ENCODE measurements at regions not wholly inside any gene's neighbourhood (a gene's known extent, or its start where the extent isn't known, plus 50 kb on each side); places are given as distances from the start of the nearest gene placed in this dataset.

DNA sequence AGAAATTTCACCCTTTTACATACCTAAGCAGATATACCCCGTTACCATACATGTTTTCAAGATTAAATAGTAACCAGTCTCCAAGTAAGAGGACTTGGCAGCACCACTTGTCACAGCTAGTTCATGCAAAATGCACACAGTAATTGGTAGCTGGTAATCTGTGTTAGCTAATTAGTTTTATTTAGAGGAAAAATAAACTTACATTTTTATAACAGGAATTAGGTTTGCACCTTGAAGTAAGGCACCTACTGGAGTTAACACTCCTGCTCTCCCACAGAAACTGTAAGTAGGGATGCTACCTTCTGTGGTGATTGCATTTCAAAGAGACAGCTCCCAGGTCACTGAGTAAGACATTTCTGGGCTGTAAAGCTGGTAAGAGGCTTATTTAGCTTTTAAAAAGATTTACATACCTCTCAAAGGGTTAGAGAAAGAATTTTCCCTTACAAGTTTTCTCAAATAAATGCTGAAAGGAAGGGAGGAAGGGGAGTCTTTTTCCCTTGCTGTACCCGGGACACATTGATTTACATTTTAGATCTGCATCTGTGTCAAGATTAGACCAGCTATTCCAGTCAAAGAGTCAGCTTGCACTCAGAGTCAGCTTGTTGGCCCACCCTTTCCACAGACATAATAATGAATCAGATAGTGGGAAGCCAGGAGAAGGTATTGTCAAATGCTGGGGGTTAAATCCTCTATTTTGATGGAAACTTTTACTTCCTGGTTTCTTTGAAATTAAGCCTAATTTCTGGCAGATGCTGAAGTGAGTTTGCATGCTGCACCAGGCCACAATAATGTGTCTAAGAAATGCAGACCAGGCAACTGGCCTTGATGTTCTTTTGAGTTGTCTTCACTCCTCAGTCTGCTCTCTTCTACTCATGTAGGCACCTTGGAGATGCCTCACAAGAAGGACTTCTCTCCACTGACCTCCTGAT, 77.6 kb upstream of the CHD2 start:
- Histone ChIP-seq H3K14ac (ENCODE audit: insufficient read length) (no peak overlapping the region), H4K5ac (ENCODE audit: insufficient read length, low read depth, low read length) (no peak overlapping the region), H3K4me3 (ENCODE audit: extremely low read depth in 1 of 4, insufficient read depth in 2 of 4, low read depth in 3 of 4, low read length in 4 of 4) (peak overlapping the region in 1 of 4 experiments; percentile 19; a peak in 1 of 8 replicates), H2BK20ac (ENCODE audit: low read length) (peak overlapping the region; percentile 28; the same call in 1 of the 2 replicates), H3K27me3 (replicated peaks in 1 of 4; ENCODE audit: control insufficient read depth in 3 of 4, extremely low read depth in 1 of 4, insufficient read depth in 3 of 4, low read length in 3 of 4) (peaks cover 0 to 2% (median 0%) of the 10 kb centered on the region in 4 experiments; a peak in 1 of 7 replicates), H3K4me2 (ENCODE audit: insufficient read depth in 1 of 2, low read depth in 2 of 2, low read length in 2 of 2) (peak overlapping the region; percentile 44 to 74), H2AFZ (ENCODE audit: low read length) (no peak overlapping the region), H2BK120ac (replicated peaks; ENCODE audit: low read depth, low read length) (no peak overlapping the region), H2BK15ac (ENCODE audit: low read length) (peak overlapping the region; percentile 88), H2BK12ac (ENCODE audit: low read depth, low read length) (peak overlapping the region; percentile 7; the same call in 1 of the 2 replicates), H4K20me1 (replicated peaks in 1 of 2; ENCODE audit: control insufficient read depth in 1 of 2, insufficient read depth in 2 of 2, low read length in 2 of 2) (no peaks in the 10 kb centered on the region), H4K8ac (ENCODE audit: extremely low read depth, insufficient read depth, low read length) (no peak overlapping the region), H3K4ac (replicated peaks; ENCODE audit: insufficient read length, low read depth, low read length) (no peak overlapping the region), H3K23ac (ENCODE audit: insufficient read length) (no peak overlapping the region), H3K9ac (replicated peaks in 1 of 4; ENCODE audit: extremely low read depth in 1 of 4, low read depth in 3 of 4, low read length in 3 of 4) (no peak overlapping the region), H3K79me2 (ENCODE audit: control insufficient read depth in 1 of 2, insufficient read depth in 2 of 2, low read length in 2 of 2) (no peaks in the 10 kb centered on the region), H3K79me1 (ENCODE audit: low read depth, low read length) (no peaks in the 10 kb centered on the region), H2BK5ac (ENCODE audit: low read depth, low read length) (no peak overlapping the region), H3K56ac (replicated peaks; ENCODE audit: insufficient read length, low read depth, low read length) (no peak overlapping the region), H3K23me2 (ENCODE audit: low read depth, low read length) (peaks cover 3% of the 10 kb centered on the region; the same call in 1 of the 2 replicates), H3K9me3 (ENCODE audit: insufficient read depth in 2 of 2, low read depth in 1 of 2, low read length in 1 of 2) (no peaks in the 10 kb centered on the region), H3K27ac (ENCODE audit: low read depth, low read length) (no peak overlapping the region), H3K36me3 (ENCODE audit: control insufficient read depth in 2 of 4, insufficient read depth in 4 of 4, low read length in 3 of 4) (no peaks in the 10 kb centered on the region), H3K18ac (ENCODE audit: extremely low read depth, low read length) (no peak overlapping the region; the same call in 1 of the 2 replicates), H4K91ac (replicated peaks; ENCODE audit: insufficient read length, low read length) (peak overlapping the region; percentile 38), H2AK5ac (ENCODE audit: low read depth, low read length) (peak overlapping the region; percentile 60; the same call in 1 of the 2 replicates), H3K4me1 (replicated peaks in 1 of 4; ENCODE audit: control insufficient read depth in 3 of 4, insufficient read depth in 4 of 4, low read length in 3 of 4) (peaks cover 15 to 41% (median 38%) of the 10 kb centered on the region in 4 experiments; a peak in 6 of 7 replicates)
- FAIRE-seq (no peak), DNase-seq (ENCODE audit: low read depth in 1 of 2, low spot score in 2 of 2) (no peak)
- 24% methylated on average over 2 of the region's 2 CpGs; no CpG with 5 or more reads in 1 of the 2 experiments for WGBS, 2 experiments (ENCODE audit: extremely low coverage in 1 of 2, insufficient coverage in 1 of 2, insufficient read length in 1 of 2, insufficient replicate concordance in 2 of 2, low coverage in 1 of 2, low lambda C conversion rate in 2 of 2, missing lambda C conversion rate in 1 of 2)
- POLR2A ChIA-PET (ENCODE audit: partially characterized antibody): interaction anchor here (0.7 to 5.8 kb wide), 8 partner anchors 10 to 78 kb away, joined by 3 to 68 read pairs (median 6); partner anchors contain the start of gene CHD2
- CTCF ChIA-PET (ENCODE audit: partially characterized antibody): interaction anchor here (0.5 to 3.0 kb wide), 9 partner anchors 8 to 284 kb away, joined by 3 to 16 read pairs (median 5); partner anchors contain the start of gene CHD2
- TF ChIP-seq SP1 (IDR thresholded peaks at IDR 0.05; ENCODE audit: low read depth, low read length): no peak
- TF ChIP-seq SRF (IDR thresholded peaks at IDR 0.05; ENCODE audit: low read depth, low read length): no peak
- no peak for TF ChIP-seq BRCA1 (IDR thresholded peaks at IDR 0.05; ENCODE audit: low read depth, low read length)
- TF ChIP-seq BACH1 (IDR thresholded peaks at IDR 0.05; ENCODE audit: low read length): no peak
- no peak for TF ChIP-seq KDM4A (IDR thresholded peaks at IDR 0.05; ENCODE audit: low read depth, low read length, severe bottlenecking)
- no peak for TF ChIP-seq CEBPB (IDR thresholded peaks at IDR 0.05; ENCODE audit: low read depth, low read length)
